HFFc6 (cell line): ENCODE measurements at regions not wholly inside any gene's neighbourhood (a gene's known extent, or its start where the extent isn't known, plus 50 kb on each side); places are given as distances from the start of the nearest gene placed in this dataset.

Source experiments
- DNase-seq: peaks from one replicate; pipeline ENCODE4 v3.0.0-alpha.2; 2018
- H3K27ac Mint-ChIP-seq: 2 replicates; pipeline ENCODE4 v1.8.0; 2020; ENCODE audit warnings: mild to moderate bottlenecking, mixed read lengths
- H3K27me3 Mint-ChIP-seq: 2 replicates; pipeline ENCODE4 v1.8.0; 2021; ENCODE audit warnings: mild to moderate bottlenecking, moderate library complexity, mixed read lengths; ENCODE audit not compliant: insufficient read depth
- H3K36me3 Mint-ChIP-seq: 2 replicates; pipeline ENCODE4 v1.8.0; 2021; ENCODE audit warnings: low read depth, mixed read lengths
- H3K4me1 Mint-ChIP-seq: 2 replicates; pipeline ENCODE4 v1.8.0; 2020; ENCODE audit warnings: low read depth, mixed read lengths
- H3K4me3 Mint-ChIP-seq: 2 replicates; pipeline ENCODE4 v1.8.0; 2020; ENCODE audit warnings: mild to moderate bottlenecking, moderate library complexity, mixed read lengths
- H3K9me3 Mint-ChIP-seq: 2 replicates; pipeline ENCODE4 v1.8.0; 2020; ENCODE audit warnings: mild to moderate bottlenecking, mixed read lengths
- CTCF ChIP-seq: fragments of 200-600 bp; sonication (generic); IDR thresholded peaks from 2 replicates; pipeline ENCODE4 v1.5.0; 2021; ENCODE audit warnings: antibody characterized with exemption, mild to moderate bottlenecking

GRCh38 chr9:108696156-108696555 lies 159.6 kb downstream of the ACTL7B start:
- H3K27ac Mint-ChIP-seq: no peak overlapping the region
- peaks cover 56% of the 10 kb centered on the region for H3K9me3 Mint-ChIP-seq
- H3K4me3 Mint-ChIP-seq: no peak overlapping the region
- no peaks in the 10 kb centered on the region for H3K4me1 Mint-ChIP-seq
- no peaks in the 10 kb centered on the region for H3K27me3 Mint-ChIP-seq
- H3K36me3 Mint-ChIP-seq: peaks cover 9% of the 10 kb centered on the region; the same call in 1 of the 2 replicates
- TF ChIP-seq CTCF: no peak
- DNase-seq: no peak

- H3K36me3 Mint-ChIP-seq: peaks cover 9% of the 10 kb centered on the region; the same call in 1 of the 2 replicates
- DNase-seq: no peak
- H3K9me3 Mint-ChIP-seq: peaks cover 56% of the 10 kb centered on the region
- H3K4me3 Mint-ChIP-seq: no peak overlapping the region
- no peak for TF ChIP-seq CTCF
- H3K27me3 Mint-ChIP-seq: no peaks in the 10 kb centered on the region
- no peak overlapping the region for H3K27ac Mint-ChIP-seq
- no peaks in the 10 kb centered on the region for H3K4me1 Mint-ChIP-seq
Measured at GRCh38 chr9:108694170-108694569, 161.6 kb downstream of the ACTL7B start.

- peaks cover 51% of the 10 kb centered on the region for H3K9me3 Mint-ChIP-seq
- no peak overlapping the region for H3K4me3 Mint-ChIP-seq
- no peaks in the 10 kb centered on the region for H3K4me1 Mint-ChIP-seq
- no peak for TF ChIP-seq CTCF
- no peaks in the 10 kb centered on the region; the same call in 1 of the 2 replicates for H3K27me3 Mint-ChIP-seq
- no peak overlapping the region for H3K27ac Mint-ChIP-seq
- H3K36me3 Mint-ChIP-seq: peaks cover 9% of the 10 kb centered on the region; the same call in 1 of the 2 replicates
- DNase-seq: no peak
Measured at GRCh38 chr9:108691614-108692013, 164.2 kb downstream of the ACTL7B start.

GRCh38 chr9:108688676-108689075 lies 167.1 kb downstream of the ACTL7B start:
- no peaks in the 10 kb centered on the region for H3K4me1 Mint-ChIP-seq
- 0 out of 2 replicates have a peak, but pooled peaks cover 5% of the 10 kb centered on the region for H3K36me3 Mint-ChIP-seq
- no peak for DNase-seq
- no peak for TF ChIP-seq CTCF
- no peaks in the 10 kb centered on the region; the same call in 1 of the 2 replicates for H3K27me3 Mint-ChIP-seq
- H3K27ac Mint-ChIP-seq: no peak overlapping the region
- no peak overlapping the region for H3K4me3 Mint-ChIP-seq
- peaks cover 42% of the 10 kb centered on the region for H3K9me3 Mint-ChIP-seq

- no peak for DNase-seq
- H3K4me1 Mint-ChIP-seq: no peaks in the 10 kb centered on the region
- H3K9me3 Mint-ChIP-seq: peaks cover 39% of the 10 kb centered on the region
- no peak overlapping the region for H3K4me3 Mint-ChIP-seq
- no peak for TF ChIP-seq CTCF
- 0 out of 2 replicates have a peak, but pooled peaks cover 5% of the 10 kb centered on the region for H3K36me3 Mint-ChIP-seq
- H3K27ac Mint-ChIP-seq: no peak overlapping the region
- no peaks in the 10 kb centered on the region; the same call in 1 of the 2 replicates for H3K27me3 Mint-ChIP-seq
Measured at GRCh38 chr9:108688051-108688450, 167.7 kb downstream of the ACTL7B start.
